Loucy (cell line): ENCODE measurements at regions not wholly inside any gene's neighbourhood (a gene's known extent, or its start where the extent isn't known, plus 50 kb on each side); places are given as distances from the start of the nearest gene placed in this dataset.

Experiments used
- H2AFZ ChIP-seq: fragments of 200-600 bp; sonication (generic); 2 replicates; pipeline ENCODE4 v1.6.0; 2016; ENCODE audit warnings: antibody characterized with exemption, mild to moderate bottlenecking, low read length, moderate library complexity
- H3F3A ChIP-seq: fragments of 200-600 bp; 2 replicates; pipeline ENCODE4 v1.6.0; 2016; ENCODE audit warnings: antibody characterized with exemption, low read depth, mild to moderate bottlenecking
- H3K27me3 ChIP-seq: fragments of 200-600 bp; sonication (generic); 2 replicates; pipeline ENCODE4 v1.6.1; 2014; ENCODE audit warnings: low read length, mild to moderate bottlenecking; ENCODE audit not compliant: insufficient read depth, poor library complexity, severe bottlenecking
- H3K36me3 ChIP-seq: fragments of 200-600 bp; sonication (generic); 2 replicates; pipeline ENCODE4 v1.6.1; 2016; ENCODE audit warnings: low read length; ENCODE audit not compliant: insufficient read depth
- H3K4me1 ChIP-seq: fragments of 200-600 bp; sonication (generic); 2 replicates; pipeline ENCODE4 v1.5.1; 2014; ENCODE audit warnings: low read length, mild to moderate bottlenecking; ENCODE audit not compliant: insufficient read depth, poor library complexity, severe bottlenecking
- H3K4me2 ChIP-seq: fragments of 200-600 bp; sonication (generic); 2 replicates; pipeline ENCODE4 v1.6.0; 2014; ENCODE audit warnings: antibody characterized with exemption, low read length, low read depth, mild to moderate bottlenecking; ENCODE audit not compliant: poor library complexity, severe bottlenecking
- H3K4me3 ChIP-seq: fragments of 200-600 bp; sonication (generic); 2 replicates; pipeline ENCODE4 v1.5.1; 2014; ENCODE audit warnings: low read length, mild to moderate bottlenecking, mixed read lengths; ENCODE audit not compliant: poor library complexity, severe bottlenecking
- H3K79me2 ChIP-seq: fragments of 200-600 bp; sonication (generic); 2 replicates; pipeline ENCODE4 v1.6.1; 2014; ENCODE audit warnings: low read length; ENCODE audit not compliant: insufficient read depth
- H3K9ac ChIP-seq: fragments of 200-600 bp; sonication (generic); 2 replicates; pipeline ENCODE4 v1.6.0; 2014; ENCODE audit warnings: mild to moderate bottlenecking, low read depth, low read length, moderate library complexity; ENCODE audit not compliant: poor library complexity, severe bottlenecking
- H3K9me2 ChIP-seq: fragments of 200-600 bp; sonication (generic); replicated peaks from 2 replicates; pipeline ENCODE4 v1.6.1; 2016; ENCODE audit warnings: low read depth, low read length, mixed read lengths
- H3K9me3 ChIP-seq: fragments of 200-600 bp; sonication (generic); 2 replicates; pipeline ENCODE4 v1.6.1; 2014; ENCODE audit warnings: mild to moderate bottlenecking, antibody characterized with exemption, low read length, low read depth; ENCODE audit not compliant: insufficient read depth
- H4K20me1 ChIP-seq: fragments of 200-600 bp; sonication (generic); 2 replicates; pipeline ENCODE4 v1.6.0; 2014; ENCODE audit warnings: antibody characterized with exemption, low read length, mild to moderate bottlenecking; ENCODE audit not compliant: insufficient read depth, poor library complexity, severe bottlenecking
- CTCF ChIP-seq: fragments of 200-600 bp; sonication (generic); conservative IDR thresholded peaks from 2 replicates; pipeline ENCODE4 v1.5.1; 2014; ENCODE audit warnings: mild to moderate bottlenecking, antibody characterized with exemption, low read length
- EZH2phosphoT487 ChIP-seq: fragments of 200-600 bp; IDR thresholded peaks from 2 replicates; pipeline ENCODE4 v1.6.1; 2018; ENCODE audit warnings: antibody characterized with exemption, mild to moderate bottlenecking, moderate library complexity, borderline replicate concordance

DNA sequence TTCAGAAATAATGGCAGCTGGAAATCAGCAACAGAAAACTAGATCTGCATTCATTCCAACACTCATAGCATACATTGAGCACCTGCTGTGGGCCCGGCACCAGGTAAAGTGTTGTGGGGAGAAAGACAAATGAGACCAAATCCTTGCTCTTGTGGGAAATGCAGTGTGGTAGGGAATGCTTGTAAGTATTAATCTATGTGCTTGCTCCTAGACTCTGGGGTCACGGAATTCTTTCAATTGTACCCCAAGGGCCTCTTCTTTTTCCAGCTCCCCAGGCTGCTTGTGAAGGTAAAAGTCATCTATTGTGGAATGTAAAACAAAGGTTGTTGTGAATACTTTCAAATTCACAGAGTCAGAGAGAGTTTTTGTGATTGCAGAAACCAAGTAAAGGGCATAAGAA, 501.9 kb downstream of the CDK5RAP2 start:
- Histone ChIP-seq H2AFZ (no peak overlapping the region), H3K4me2 (no peak overlapping the region), H3F3A (no peaks in the 10 kb centered on the region), H3K4me3 (no peak overlapping the region), H3K27me3 (no peaks in the 10 kb centered on the region), H4K20me1 (no peaks in the 10 kb centered on the region), H3K79me2 (no peaks in the 10 kb centered on the region), H3K9me2 (no peaks in the 10 kb centered on the region), H3K9me3 (no peaks in the 10 kb centered on the region), H3K9ac (no peak overlapping the region), H3K36me3 (no peaks in the 10 kb centered on the region), H3K4me1 (no peaks in the 10 kb centered on the region)
- TF ChIP-seq EZH2phosphoT487 (no peak), CTCF (no peak)

- Histone ChIP-seq H3K4me3 (no peak overlapping the region), H3K4me1 (no peaks in the 10 kb centered on the region), H3K27me3 (no peaks in the 10 kb centered on the region), H3K4me2 (no peak overlapping the region), H3K9me3 (no peaks in the 10 kb centered on the region), H3F3A (no peaks in the 10 kb centered on the region), H3K9me2 (no peaks in the 10 kb centered on the region), H2AFZ (no peak overlapping the region), H3K79me2 (no peaks in the 10 kb centered on the region), H4K20me1 (no peaks in the 10 kb centered on the region), H3K9ac (no peak overlapping the region), H3K36me3 (no peaks in the 10 kb centered on the region)
- TF ChIP-seq CTCF: no peak
- TF ChIP-seq EZH2phosphoT487: no peak
Observed at GRCh38 chr9:120071760-120072159, 508.2 kb downstream of the CDK5RAP2 start.

GRCh38 chr9:120066315-120066714, 513.7 kb downstream of the CDK5RAP2 start:
- no peaks in the 10 kb centered on the region for H3K4me1 ChIP-seq
- no peaks in the 10 kb centered on the region for H3K9me2 ChIP-seq
- no peaks in the 10 kb centered on the region for H4K20me1 ChIP-seq
- no peak overlapping the region for H2AFZ ChIP-seq
- no peak overlapping the region for H3K4me2 ChIP-seq
- H3F3A ChIP-seq: no peaks in the 10 kb centered on the region
- H3K4me3 ChIP-seq: no peak overlapping the region
- no peaks in the 10 kb centered on the region for H3K36me3 ChIP-seq
- H3K79me2 ChIP-seq: no peaks in the 10 kb centered on the region
- no peaks in the 10 kb centered on the region for H3K27me3 ChIP-seq
- TF ChIP-seq CTCF (no peak), EZH2phosphoT487 (no peak)
- H3K9me3 ChIP-seq: no peaks in the 10 kb centered on the region
- H3K9ac ChIP-seq: no peak overlapping the region
